HG03025 (cell line): ENCODE measurements at regions not wholly inside any gene's neighbourhood (a gene's known extent, or its start where the extent isn't known, plus 50 kb on each side); places are given as distances from the start of the nearest gene placed in this dataset.

Source experiments
- ATAC-seq: cut with Tn5 transposase; IDR thresholded peaks from one replicate; pipeline ENCODE4 v1.9.1; 2021; ENCODE audit warnings: mild to moderate bottlenecking, moderate library complexity; ENCODE audit not compliant: unreplicated experiment, low FRiP score

- ATAC-seq, result no peak
These were observed 627.0 kb downstream of the KCNA4 start for GRCh38 chr11:29389793-29390192.

GRCh38 chr11:29373725-29374124 is 643.1 kb downstream of the KCNA4 start:
- no peak for ATAC-seq

GRCh38 chr11:29368126-29368525 is 648.7 kb downstream of the KCNA4 start:
- ATAC-seq, result no peak

- ATAC-seq, result no peak
These were observed 652.8 kb downstream of the KCNA4 start for GRCh38 chr11:29364006-29364405.

GRCh38 chr11:29361369-29361768 is 655.5 kb downstream of the KCNA4 start:
- ATAC-seq, result no peak

- ATAC-seq, result no peak
These were observed 663.0 kb downstream of the KCNA4 start for GRCh38 chr11:29353833-29354232.

GRCh38 chr11:29352273-29352795 is 664.5 kb downstream of the KCNA4 start:
- ATAC-seq, result no peak

GRCh38 chr11:29351301-29351873 is 665.4 kb downstream of the KCNA4 start:
- no peak for ATAC-seq

GRCh38 chr11:29343465-29344333 is 673.1 kb downstream of the KCNA4 start:
- peak; percentile 91 for ATAC-seq

GRCh38 chr11:29336727-29337575 is 679.9 kb downstream of the KCNA4 start:
- no peak for ATAC-seq

GRCh38 chr11:29334776-29335130 is 682.1 kb downstream of the KCNA4 start:
- ATAC-seq, result no peak

- peak; percentile 71 for ATAC-seq
These were observed 682.6 kb downstream of the KCNA4 start for GRCh38 chr11:29333993-29334775.

- ATAC-seq, result no peak
These were observed 685.3 kb downstream of the KCNA4 start for GRCh38 chr11:29331451-29332010.

GRCh38 chr11:29328961-29329441 is 687.8 kb downstream of the KCNA4 start:
- no peak for ATAC-seq

GRCh38 chr11:29327891-29328290 is 688.9 kb downstream of the KCNA4 start:
- ATAC-seq, result no peak

GRCh38 chr11:29326757-29327156 is 690.1 kb downstream of the KCNA4 start:
- ATAC-seq, result no peak

- no peak for ATAC-seq
These were observed 692.5 kb downstream of the KCNA4 start for GRCh38 chr11:29324328-29324727.

- no peak for ATAC-seq
These were observed 695.3 kb downstream of the KCNA4 start for GRCh38 chr11:29321293-29322132.

- ATAC-seq, result no peak
These were observed 696.6 kb downstream of the KCNA4 start for GRCh38 chr11:29320196-29320595.
